ENCODE measurements at regions not wholly inside any gene's neighbourhood (a gene's known extent, or its start where the extent isn't known, plus 50 kb on each side); places are given as distances from the start of the nearest gene placed in this dataset.

DNA sequence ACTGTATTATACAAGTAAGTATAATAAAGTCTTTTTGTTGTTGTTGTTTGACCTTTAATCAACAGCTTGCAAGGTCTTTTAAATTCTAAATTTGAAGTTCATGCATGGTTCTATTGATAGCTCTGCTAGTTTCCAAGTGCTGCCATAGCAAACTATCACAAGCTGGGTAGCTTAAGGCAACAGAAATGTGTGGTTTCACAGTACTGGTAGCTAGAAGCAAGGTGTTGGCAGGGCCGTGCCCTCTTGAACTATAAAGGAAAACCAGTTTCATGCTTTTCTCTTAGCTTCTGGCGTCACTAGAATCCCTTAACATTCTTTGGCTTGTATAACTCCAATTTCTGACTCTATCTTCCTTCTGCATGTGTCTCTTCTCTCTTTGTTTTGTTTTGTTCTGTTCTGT lies 1021.9 kb upstream of the AUTS2 start:
- TF ChIP-seq, protein P1, sequence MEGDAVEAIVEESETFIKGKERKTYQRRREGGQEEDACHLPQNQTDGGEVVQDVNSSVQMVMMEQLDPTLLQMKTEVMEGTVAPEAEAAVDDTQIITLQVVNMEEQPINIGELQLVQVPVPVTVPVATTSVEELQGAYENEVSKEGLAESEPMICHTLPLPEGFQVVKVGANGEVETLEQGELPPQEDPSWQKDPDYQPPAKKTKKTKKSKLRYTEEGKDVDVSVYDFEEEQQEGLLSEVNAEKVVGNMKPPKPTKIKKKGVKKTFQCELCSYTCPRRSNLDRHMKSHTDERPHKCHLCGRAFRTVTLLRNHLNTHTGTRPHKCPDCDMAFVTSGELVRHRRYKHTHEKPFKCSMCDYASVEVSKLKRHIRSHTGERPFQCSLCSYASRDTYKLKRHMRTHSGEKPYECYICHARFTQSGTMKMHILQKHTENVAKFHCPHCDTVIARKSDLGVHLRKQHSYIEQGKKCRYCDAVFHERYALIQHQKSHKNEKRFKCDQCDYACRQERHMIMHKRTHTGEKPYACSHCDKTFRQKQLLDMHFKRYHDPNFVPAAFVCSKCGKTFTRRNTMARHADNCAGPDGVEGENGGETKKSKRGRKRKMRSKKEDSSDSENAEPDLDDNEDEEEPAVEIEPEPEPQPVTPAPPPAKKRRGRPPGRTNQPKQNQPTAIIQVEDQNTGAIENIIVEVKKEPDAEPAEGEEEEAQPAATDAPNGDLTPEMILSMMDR (IDR thresholded peaks at IDR 0.05): no peak

DNA sequence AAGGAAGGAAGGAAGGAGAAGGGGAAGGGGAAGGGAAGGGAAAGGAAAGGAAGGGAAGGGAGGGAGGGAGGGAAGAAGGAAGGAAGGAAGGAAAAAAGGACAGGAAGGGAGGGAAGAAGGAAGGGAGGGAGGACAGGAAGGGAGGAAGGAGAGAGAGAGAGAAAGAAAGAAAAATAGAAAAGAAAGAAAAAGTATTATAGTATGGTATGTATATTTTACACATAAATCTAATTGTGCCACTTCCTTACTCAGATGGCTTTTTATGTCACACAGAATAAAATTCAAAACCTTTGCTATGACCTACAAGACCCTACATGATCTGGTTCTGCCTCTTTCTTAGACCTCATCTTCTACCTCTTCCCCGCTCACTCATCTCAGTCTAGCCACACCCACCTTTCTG lies 1016.9 kb upstream of the AUTS2 start:
- TF ChIP-seq, protein P1 (IDR thresholded peaks at IDR 0.05): no peak

DNA sequence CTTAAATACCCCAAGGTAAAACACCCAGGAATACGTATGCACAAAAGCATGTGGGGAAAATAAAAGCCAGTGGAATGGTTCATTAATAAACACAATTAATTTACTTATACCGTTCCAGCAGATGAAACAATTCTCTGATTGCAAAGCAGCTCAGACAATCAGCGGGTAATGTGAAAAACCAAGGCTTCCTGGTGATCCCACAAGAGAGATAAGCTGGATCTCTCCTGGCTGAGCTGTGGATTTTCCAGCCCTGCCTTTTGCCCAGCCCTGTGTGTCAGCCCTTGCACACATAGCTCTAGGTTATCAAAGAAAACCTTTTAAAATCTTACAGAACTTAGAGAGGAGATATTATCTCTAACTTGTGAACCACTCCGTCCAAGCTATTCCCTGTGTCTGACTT lies 1010.7 kb upstream of the AUTS2 start:
- TF ChIP-seq, protein P1 (IDR thresholded peaks at IDR 0.05): no peak

DNA sequence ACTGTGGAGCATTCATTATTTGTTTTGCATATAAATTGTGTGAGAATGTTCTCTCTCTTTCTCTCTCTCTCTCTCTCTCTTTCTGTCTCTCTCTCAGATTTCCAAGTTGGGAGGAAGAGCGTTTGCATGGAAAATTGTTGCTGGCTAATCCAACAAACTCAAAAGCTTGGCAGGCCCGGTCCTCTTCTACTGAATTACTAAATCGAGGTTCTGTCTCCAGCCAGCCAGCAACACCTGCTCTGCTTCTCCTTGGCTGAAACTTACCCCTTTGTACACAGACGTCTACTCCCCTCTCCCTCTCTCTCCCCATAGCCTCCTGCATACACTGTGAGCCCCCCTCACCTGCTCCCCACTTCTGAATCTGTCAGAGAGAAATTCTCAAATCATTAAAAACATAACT lies 996.4 kb upstream of the AUTS2 start:
- TF ChIP-seq, protein P1 (IDR thresholded peaks at IDR 0.05): no peak

DNA sequence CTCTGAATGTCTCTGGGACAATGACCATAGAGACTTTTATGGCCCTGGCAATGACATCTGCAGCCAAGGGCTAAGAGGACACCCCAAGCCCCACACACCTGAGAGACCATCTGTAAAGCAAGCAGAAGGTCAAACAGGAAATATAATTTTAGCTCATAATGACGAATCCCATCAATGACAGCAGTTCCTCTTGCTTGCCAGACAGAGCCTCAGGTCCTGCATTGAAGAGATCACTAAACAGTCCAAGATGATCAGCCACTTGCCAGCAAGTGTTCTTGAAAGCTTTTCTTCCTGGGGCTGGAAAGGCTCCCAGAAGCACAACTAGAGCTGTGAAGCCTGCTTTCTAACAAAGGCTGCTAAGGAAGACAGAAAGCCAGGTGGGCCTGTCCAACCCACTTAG lies 993.7 kb upstream of the AUTS2 start:
- TF ChIP-seq, protein P1 (IDR thresholded peaks at IDR 0.05): no peak

DNA sequence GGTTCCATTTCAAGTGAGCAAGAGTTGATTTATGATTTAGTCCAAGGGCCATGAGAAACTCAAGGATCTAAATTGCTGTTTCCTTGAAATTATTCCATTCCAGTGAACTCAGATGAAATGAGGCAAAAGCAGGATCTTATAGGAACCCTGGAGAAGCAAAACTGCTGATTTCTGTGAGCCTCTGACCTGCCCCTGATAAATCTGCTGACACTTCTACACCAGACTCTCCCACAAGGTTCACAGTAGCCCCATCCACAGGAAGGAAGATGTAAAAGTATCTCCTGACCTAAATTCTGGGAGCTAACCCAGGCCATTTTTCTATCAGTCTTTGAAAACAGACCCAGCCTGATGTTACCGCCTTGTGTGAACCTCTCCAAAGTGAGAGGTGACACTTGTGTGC lies 987.6 kb upstream of the AUTS2 start:
- TF ChIP-seq, protein P1 (IDR thresholded peaks at IDR 0.05): no peak

DNA sequence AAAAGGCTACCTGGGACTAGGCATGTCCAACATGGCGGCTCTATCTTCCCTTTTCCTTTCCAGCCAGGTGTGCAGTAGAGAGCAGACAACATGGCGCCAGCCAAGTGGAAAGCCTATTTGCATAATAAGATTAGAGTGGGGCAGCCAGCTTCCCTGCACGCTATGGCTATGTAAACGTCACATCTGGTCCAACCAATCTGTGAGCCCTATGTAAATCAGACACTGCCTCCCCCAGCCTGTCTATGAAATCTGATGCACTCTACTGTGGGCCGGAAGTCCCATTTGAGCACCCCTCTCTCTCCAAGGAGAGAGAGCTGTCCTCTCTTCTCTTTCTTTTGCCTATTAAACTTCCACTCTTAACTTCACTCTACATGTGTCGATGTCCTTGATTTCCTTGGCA lies 984.9 kb upstream of the AUTS2 start:
- TF ChIP-seq, protein P1 (IDR thresholded peaks at IDR 0.05): no peak

DNA sequence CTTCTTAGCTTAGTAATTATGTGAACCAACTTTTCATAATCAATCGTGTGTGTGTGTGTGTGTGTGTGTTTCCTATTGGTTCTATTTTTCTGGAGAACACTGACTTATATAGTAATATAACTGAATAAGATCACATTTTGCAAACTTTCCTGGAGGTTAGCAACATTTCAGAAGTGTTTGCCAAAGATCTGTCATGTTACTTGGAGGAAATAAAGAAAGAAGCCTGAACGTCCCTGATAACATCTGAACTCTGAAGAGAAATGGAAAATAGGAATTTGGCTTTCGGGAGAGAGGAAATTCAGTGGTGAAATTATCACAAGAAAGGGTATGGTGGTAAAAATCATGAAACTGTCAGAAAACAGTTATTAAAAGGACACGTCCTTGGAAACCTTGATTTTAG lies 984.4 kb upstream of the AUTS2 start:
- TF ChIP-seq, protein P1 (IDR thresholded peaks at IDR 0.05): no peak
